NT2/D1 (cell line): ENCODE measurements at regions not wholly inside any gene's neighbourhood (a gene's known extent, or its start where the extent isn't known, plus 50 kb on each side); places are given as distances from the start of the nearest gene placed in this dataset.

Experiments used
- DNase-seq: peaks from one replicate; pipeline ENCODE4 v3.0.0-alpha.2; 2011; ENCODE audit warnings: low read depth, low spot score
- H3K27me3 ChIP-seq: 2 replicates; pipeline ENCODE4 v1.6.0; 2011; ENCODE audit warnings: mild to moderate bottlenecking; ENCODE audit not compliant: insufficient read length, insufficient read depth
- H3K36me3 ChIP-seq: 2 replicates; pipeline ENCODE4 v1.6.1; 2011; ENCODE audit warnings: mild to moderate bottlenecking, low read length, mixed read lengths; ENCODE audit not compliant: insufficient read depth, insufficient read length
- H3K4me1 ChIP-seq: 2 replicates; pipeline ENCODE4 v1.5.1; 2011; ENCODE audit not compliant: insufficient read depth, insufficient read length
- H3K4me3 ChIP-seq: 2 replicates; pipeline ENCODE4 v1.5.1; 2011; ENCODE audit warnings: low read depth; ENCODE audit not compliant: insufficient read length
- H3K9ac ChIP-seq: 2 replicates; pipeline ENCODE4 v1.6.0; 2011; ENCODE audit warnings: low read depth; ENCODE audit not compliant: insufficient read length
- H3K9me3 ChIP-seq: 2 replicates; pipeline ENCODE4 v1.5.1; 2011; ENCODE audit warnings: mild to moderate bottlenecking, low read length; ENCODE audit not compliant: insufficient read depth
- SUZ12 ChIP-seq: IDR thresholded peaks from 2 replicates; pipeline ENCODE4 v1.6.1; 2011; ENCODE audit not compliant: insufficient read length, insufficient read depth; ENCODE audit errors: extremely low read depth
- YY1 ChIP-seq: IDR thresholded peaks from 2 replicates; pipeline ENCODE4 v1.6.1; 2011; ENCODE audit not compliant: insufficient read length, insufficient read depth
- ZNF274 ChIP-seq: IDR thresholded peaks from 2 replicates; pipeline ENCODE4 v1.6.1; 2011; ENCODE audit warnings: mild to moderate bottlenecking, low read depth, low read length

DNA sequence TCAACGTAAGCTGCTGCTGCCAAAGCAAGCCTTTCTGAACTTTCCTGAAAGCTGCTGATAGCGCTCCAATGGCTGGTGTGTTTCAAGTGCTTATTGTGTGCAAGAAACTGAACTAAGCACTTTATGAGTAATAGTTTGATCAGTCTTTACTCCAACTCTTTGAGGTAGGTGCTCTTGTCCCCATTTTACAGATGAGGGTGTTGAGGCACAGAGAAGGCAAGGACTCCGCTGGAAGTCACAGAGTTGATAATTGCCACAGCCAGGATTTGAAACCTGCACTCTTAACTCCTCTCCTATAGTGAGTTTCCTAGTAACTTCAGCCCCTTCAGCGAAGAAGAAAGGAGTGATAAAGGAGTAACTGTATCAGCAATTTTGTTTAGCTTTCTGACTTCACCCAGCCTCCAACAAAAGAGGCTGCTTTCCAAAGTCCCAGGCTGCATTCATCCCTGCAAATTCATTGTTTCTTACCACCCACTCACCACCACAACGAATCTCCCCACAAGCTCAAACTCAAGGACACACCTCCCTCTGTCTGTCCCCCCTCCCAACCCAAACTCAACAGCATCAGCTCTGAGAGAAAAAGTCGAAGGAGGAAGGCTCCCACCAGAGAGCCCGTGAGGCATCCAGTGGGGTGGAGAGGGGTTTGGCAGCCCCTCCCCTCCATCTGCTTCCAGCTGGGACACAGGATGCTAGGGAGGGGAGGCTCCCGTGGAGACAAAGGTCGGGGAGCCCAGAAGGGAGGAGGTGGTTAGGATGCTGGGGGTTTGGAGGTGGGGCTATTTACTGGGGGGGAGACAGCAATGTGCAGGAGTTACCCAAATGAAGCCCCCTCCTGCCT is 139.6 kb downstream of the NAV1 start:
- Histone ChIP-seq H3K27me3 (no peaks in the 10 kb centered on the region), H3K36me3 (no peaks in the 10 kb centered on the region), H3K9ac (peak overlapping the region; percentile 12), H3K4me3 (no peak overlapping the region), H3K4me1 (peaks cover 18% of the 10 kb centered on the region), H3K9me3 (peaks cover 5% of the 10 kb centered on the region; the same call in 1 of the 2 replicates)
- peak; percentile 64 for DNase-seq
- no peak for TF ChIP-seq SUZ12

DNA sequence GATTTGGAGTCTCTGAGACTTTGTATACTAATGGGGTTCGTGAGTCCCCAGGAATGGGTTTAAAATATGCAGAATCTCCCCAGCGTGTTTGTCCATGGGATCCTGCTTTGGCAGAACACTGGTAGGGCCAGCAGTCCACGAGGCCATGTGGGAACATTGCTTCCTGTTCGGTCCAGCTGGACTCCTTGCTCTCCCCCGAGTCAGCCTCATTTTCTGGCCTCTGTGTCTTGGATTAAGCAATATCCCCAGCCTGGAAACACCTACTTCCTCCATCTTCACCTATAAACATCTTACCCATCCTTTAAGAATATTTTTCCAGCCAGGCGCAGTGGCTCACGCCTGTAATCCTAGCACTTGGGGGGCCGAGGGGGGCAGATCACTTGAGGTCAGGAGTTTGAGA is 142.4 kb downstream of the NAV1 start:
- TF ChIP-seq ZNF274 (no peak), YY1 (no peak), SUZ12 (no peak)
- H3K36me3 ChIP-seq, result no peaks in the 10 kb centered on the region
- DNase-seq, result no peak
- H3K9me3 ChIP-seq, result peaks cover 5% of the 10 kb centered on the region; the same call in 1 of the 2 replicates
- H3K27me3 ChIP-seq, result no peaks in the 10 kb centered on the region
- peaks cover 16% of the 10 kb centered on the region for H3K4me1 ChIP-seq
- H3K4me3 ChIP-seq, result no peak overlapping the region
- no peak overlapping the region for H3K9ac ChIP-seq

DNA sequence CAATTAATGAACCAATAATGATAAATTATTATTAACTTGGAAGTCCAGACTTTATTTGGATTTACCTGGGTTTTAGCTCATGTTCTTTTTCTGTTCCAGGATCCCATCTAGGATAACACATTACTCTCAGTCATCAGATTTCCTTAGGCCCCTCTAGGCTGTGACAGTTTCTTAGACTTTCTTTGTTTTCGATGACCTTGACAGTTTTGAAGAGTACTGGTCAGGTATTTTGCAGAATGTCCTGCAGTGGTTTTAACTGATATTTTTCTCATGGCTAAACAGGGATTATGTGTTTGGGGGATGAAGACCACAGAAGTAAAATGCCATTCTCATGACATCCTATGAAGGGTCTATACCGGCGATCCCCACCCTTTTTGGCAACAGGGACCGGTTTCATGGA is 144.0 kb downstream of the NAV1 start:
- no peak for TF ChIP-seq ZNF274
- Histone ChIP-seq H3K9ac (no peak overlapping the region), H3K4me1 (peaks cover 11% of the 10 kb centered on the region), H3K36me3 (no peaks in the 10 kb centered on the region), H3K4me3 (no peak overlapping the region), H3K9me3 (peaks cover 5% of the 10 kb centered on the region; the same call in 1 of the 2 replicates), H3K27me3 (no peaks in the 10 kb centered on the region)
- no peak for DNase-seq

DNA sequence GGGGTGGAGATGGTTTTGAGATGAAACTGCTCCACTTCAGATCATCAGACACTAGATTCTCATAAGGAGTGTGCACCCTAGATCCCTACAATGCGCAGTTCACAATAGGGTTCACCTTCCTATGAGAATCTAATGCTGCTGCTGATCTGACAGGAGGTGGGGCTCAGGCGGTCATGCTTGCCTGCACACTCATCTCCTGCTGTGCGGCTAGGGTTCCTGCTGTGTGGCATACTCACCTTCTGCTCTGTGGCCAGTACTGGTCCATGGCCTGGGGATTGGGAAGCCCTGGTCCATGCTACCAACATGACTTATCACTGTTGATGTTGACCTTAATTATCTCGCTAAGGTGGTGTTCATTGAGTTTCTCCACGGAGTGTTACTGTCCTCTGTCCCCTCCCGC is 144.5 kb downstream of the NAV1 start:
- peaks cover 11% of the 10 kb centered on the region for H3K4me1 ChIP-seq
- DNase-seq, result no peak

GRCh38 chr1:201685485-201685884 is 143.5 kb upstream of the IPO9 start:
- no peaks in the 10 kb centered on the region for H3K27me3 ChIP-seq
- H3K4me1 ChIP-seq, result peaks cover 11% of the 10 kb centered on the region
- no peaks in the 10 kb centered on the region for H3K36me3 ChIP-seq
- no peak for TF ChIP-seq YY1
- TF ChIP-seq SUZ12, result no peak
- no peak for TF ChIP-seq ZNF274
- no peak overlapping the region for H3K4me3 ChIP-seq
- no peak overlapping the region for H3K9ac ChIP-seq
- no peak for DNase-seq
- H3K9me3 ChIP-seq, result no peaks in the 10 kb centered on the region

More for the DNA sequence above, 144.5 kb downstream of the NAV1 start:
- Histone ChIP-seq H3K9me3 (peaks cover 5% of the 10 kb centered on the region; the same call in 1 of the 2 replicates), H3K4me3 (no peak overlapping the region), H3K36me3 (no peaks in the 10 kb centered on the region), H3K27me3 (no peaks in the 10 kb centered on the region), H3K9ac (no peak overlapping the region)
- TF ChIP-seq YY1, result no peak
- TF ChIP-seq ZNF274, result no peak
- no peak for TF ChIP-seq SUZ12

- Histone ChIP-seq H3K4me3 (no peak overlapping the region), H3K9ac (no peak overlapping the region), H3K4me1 (peaks cover 8% of the 10 kb centered on the region), H3K36me3 (no peaks in the 10 kb centered on the region), H3K9me3 (no peaks in the 10 kb centered on the region), H3K27me3 (no peaks in the 10 kb centered on the region)
- DNase-seq, result peak; percentile 66
- TF ChIP-seq SUZ12 (no peak), ZNF274 (no peak), YY1 (no peak)
These were observed 142.1 kb upstream of the IPO9 start for GRCh38 chr1:201686714-201687455.

- DNase-seq, result no peak
- H3K9me3 ChIP-seq, result no peaks in the 10 kb centered on the region
These were observed 140.4 kb upstream of the IPO9 start for GRCh38 chr1:201688514-201688913.

More at GRCh38 chr1:201688514-201688913, 140.4 kb upstream of the IPO9 start:
- no peak overlapping the region for H3K4me3 ChIP-seq
- TF ChIP-seq ZNF274 (no peak), SUZ12 (no peak)
- no peaks in the 10 kb centered on the region for H3K27me3 ChIP-seq
- H3K9ac ChIP-seq, result no peak overlapping the region
- no peaks in the 10 kb centered on the region for H3K36me3 ChIP-seq
- peaks cover 17% of the 10 kb centered on the region for H3K4me1 ChIP-seq
